Skin of body (tissue), 1 donor: ENCODE measurements at regions not wholly inside any gene's neighbourhood (a gene's known extent, or its start where the extent isn't known, plus 50 kb on each side); places are given as distances from the start of the nearest gene placed in this dataset.
"Not testable (repeated sequence)": the region's sequence is repeated elsewhere in the genome, so short reads cannot be mapped to it uniquely, and the experiment has no call there.

ENCODE experiments used
- DNase-seq: peaks from one replicate; lab custom pipeline; 2025; lab: John Stamatoyannopoulos, UW

GRCh38 chr13:22959859-22960258, 220.9 kb upstream of the SGCG start:
- DNase-seq = not testable (repeated sequence)

GRCh38 chr13:22960827-22961226, 220.0 kb upstream of the SGCG start:
- no peak for DNase-seq

- not testable (repeated sequence) for DNase-seq
Measured at GRCh38 chr13:22961342-22961741, 219.4 kb upstream of the SGCG start.

- DNase-seq = no peak
Measured at GRCh38 chr13:22961835-22962537, 218.8 kb upstream of the SGCG start.

GRCh38 chr13:22963384-22964053, 217.3 kb upstream of the SGCG start:
- DNase-seq = not testable (repeated sequence)

GRCh38 chr13:22964245-22964966, 216.4 kb upstream of the SGCG start:
- no peak for DNase-seq

GRCh38 chr13:22965011-22965857, 215.5 kb upstream of the SGCG start:
- DNase-seq = not testable (repeated sequence)

- DNase-seq = not testable (repeated sequence)
Measured at GRCh38 chr13:22965858-22966239, 214.9 kb upstream of the SGCG start.

GRCh38 chr13:22966753-22967152, 214.0 kb upstream of the SGCG start:
- not testable (repeated sequence) for DNase-seq

- DNase-seq = no peak
Measured at GRCh38 chr13:22967669-22968068, 213.1 kb upstream of the SGCG start.

GRCh38 chr13:22979952-22980351, 200.8 kb upstream of the SGCG start:
- DNase-seq = no peak

- DNase-seq = no peak
Measured at GRCh38 chr13:22980936-22981335, 199.8 kb upstream of the SGCG start.

- no peak for DNase-seq
Measured at GRCh38 chr13:22993148-22993547, 187.6 kb upstream of the SGCG start.

GRCh38 chr13:23003446-23003845, 177.3 kb upstream of the SGCG start:
- no peak for DNase-seq

GRCh38 chr13:23007426-23007825, 173.4 kb upstream of the SGCG start:
- DNase-seq = no peak

GRCh38 chr13:23018143-23018542, 162.6 kb upstream of the SGCG start:
- DNase-seq = no peak

- DNase-seq = peak; percentile 5
Measured at GRCh38 chr13:23020246-23020843, 160.4 kb upstream of the SGCG start.

- peak; percentile 11 for DNase-seq
Measured at GRCh38 chr13:23021906-23022305, 158.9 kb upstream of the SGCG start.

GRCh38 chr13:23022704-23023103, 158.1 kb upstream of the SGCG start:
- DNase-seq = no peak

- no peak for DNase-seq
Measured at GRCh38 chr13:23025864-23026608, 154.7 kb upstream of the SGCG start.
